ENCODE measurements at regions not wholly inside any gene's neighbourhood (a gene's known extent, or its start where the extent isn't known, plus 50 kb on each side); places are given as distances from the start of the nearest gene placed in this dataset.
"Not testable (repeated sequence)": the region's sequence is repeated elsewhere in the genome, so short reads cannot be mapped to it uniquely, and the experiment has no call there.

DNA sequence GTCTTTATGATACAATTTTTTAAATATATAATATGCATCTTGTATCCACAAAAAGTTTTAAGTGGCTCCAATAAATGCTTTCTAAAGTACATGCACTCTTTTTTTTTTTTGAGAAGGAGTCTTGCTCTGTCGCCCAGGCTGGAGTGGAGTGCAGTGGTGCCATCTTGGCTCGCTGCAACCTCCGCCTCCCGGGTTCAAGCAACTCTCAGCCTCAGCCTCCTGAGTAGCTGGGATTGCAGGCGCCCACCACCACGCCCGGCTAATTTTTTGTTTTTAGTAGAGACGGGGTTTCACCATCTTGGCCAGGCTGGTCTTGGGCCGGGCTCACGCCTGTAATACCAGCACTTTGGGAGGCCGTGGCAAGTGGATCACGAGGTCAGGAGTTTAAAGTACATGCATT, 832.8 kb upstream of the MIR17HG start:
- TF ChIP-seq, protein P1, sequence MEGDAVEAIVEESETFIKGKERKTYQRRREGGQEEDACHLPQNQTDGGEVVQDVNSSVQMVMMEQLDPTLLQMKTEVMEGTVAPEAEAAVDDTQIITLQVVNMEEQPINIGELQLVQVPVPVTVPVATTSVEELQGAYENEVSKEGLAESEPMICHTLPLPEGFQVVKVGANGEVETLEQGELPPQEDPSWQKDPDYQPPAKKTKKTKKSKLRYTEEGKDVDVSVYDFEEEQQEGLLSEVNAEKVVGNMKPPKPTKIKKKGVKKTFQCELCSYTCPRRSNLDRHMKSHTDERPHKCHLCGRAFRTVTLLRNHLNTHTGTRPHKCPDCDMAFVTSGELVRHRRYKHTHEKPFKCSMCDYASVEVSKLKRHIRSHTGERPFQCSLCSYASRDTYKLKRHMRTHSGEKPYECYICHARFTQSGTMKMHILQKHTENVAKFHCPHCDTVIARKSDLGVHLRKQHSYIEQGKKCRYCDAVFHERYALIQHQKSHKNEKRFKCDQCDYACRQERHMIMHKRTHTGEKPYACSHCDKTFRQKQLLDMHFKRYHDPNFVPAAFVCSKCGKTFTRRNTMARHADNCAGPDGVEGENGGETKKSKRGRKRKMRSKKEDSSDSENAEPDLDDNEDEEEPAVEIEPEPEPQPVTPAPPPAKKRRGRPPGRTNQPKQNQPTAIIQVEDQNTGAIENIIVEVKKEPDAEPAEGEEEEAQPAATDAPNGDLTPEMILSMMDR (IDR thresholded peaks at IDR 0.05 in 2 of 3, conservative IDR thresholded peaks at IDR 0.05 in 1 of 3; ENCODE audit: borderline replicate concordance in 1 of 3, insufficient read depth in 1 of 3, low read depth in 2 of 3, low read length in 2 of 3) = not testable (repeated sequence)
- not testable (repeated sequence) for TF ChIP-seq POLR2A (IDR thresholded peaks at IDR 0.05; ENCODE audit: borderline replicate concordance, extremely low read depth, insufficient read depth, insufficient read length); POLR2AphosphoS5 (IDR thresholded peaks at IDR 0.05; ENCODE audit: low read depth, low read length); EZH2phosphoT487 (IDR thresholded peaks at IDR 0.05; ENCODE audit: borderline replicate concordance); EZH2 (IDR thresholded peaks at IDR 0.05); SRF (IDR thresholded peaks at IDR 0.05; ENCODE audit: low read depth); EGR1 (IDR thresholded peaks at IDR 0.05; ENCODE audit: low read depth); ZNF274 (IDR thresholded peaks at IDR 0.05; ENCODE audit: low read depth, low read length); JUND (IDR thresholded peaks at IDR 0.05); YY1 (IDR thresholded peaks at IDR 0.05; ENCODE audit: extremely low read depth, insufficient replicate concordance, low read depth, low read length)
- TF ChIP-seq, protein P2, sequence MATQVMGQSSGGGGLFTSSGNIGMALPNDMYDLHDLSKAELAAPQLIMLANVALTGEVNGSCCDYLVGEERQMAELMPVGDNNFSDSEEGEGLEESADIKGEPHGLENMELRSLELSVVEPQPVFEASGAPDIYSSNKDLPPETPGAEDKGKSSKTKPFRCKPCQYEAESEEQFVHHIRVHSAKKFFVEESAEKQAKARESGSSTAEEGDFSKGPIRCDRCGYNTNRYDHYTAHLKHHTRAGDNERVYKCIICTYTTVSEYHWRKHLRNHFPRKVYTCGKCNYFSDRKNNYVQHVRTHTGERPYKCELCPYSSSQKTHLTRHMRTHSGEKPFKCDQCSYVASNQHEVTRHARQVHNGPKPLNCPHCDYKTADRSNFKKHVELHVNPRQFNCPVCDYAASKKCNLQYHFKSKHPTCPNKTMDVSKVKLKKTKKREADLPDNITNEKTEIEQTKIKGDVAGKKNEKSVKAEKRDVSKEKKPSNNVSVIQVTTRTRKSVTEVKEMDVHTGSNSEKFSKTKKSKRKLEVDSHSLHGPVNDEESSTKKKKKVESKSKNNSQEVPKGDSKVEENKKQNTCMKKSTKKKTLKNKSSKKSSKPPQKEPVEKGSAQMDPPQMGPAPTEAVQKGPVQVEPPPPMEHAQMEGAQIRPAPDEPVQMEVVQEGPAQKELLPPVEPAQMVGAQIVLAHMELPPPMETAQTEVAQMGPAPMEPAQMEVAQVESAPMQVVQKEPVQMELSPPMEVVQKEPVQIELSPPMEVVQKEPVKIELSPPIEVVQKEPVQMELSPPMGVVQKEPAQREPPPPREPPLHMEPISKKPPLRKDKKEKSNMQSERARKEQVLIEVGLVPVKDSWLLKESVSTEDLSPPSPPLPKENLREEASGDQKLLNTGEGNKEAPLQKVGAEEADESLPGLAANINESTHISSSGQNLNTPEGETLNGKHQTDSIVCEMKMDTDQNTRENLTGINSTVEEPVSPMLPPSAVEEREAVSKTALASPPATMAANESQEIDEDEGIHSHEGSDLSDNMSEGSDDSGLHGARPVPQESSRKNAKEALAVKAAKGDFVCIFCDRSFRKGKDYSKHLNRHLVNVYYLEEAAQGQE (IDR thresholded peaks at IDR 0.05; ENCODE audit: low read depth) = not testable (repeated sequence)

Data from HCT116 (cell line).